Cardiac fibroblast (primary cell): ENCODE measurements at regions not wholly inside any gene's neighbourhood (a gene's known extent, or its start where the extent isn't known, plus 50 kb on each side); places are given as distances from the start of the nearest gene placed in this dataset.

Experiments
- DNase-seq, 2 donors: peaks; one replicate each; pipeline versions ENCODE4 v3.0.0 to v3.0.0-alpha.2; 2010; ENCODE audit warnings: low read depth in 2 of 2
- H3K4me3 ChIP-seq, 2 donors: replicated peaks in 1 of 2; 1 replicate in 1 of 2; 2 replicates in 1 of 2; pipeline ENCODE4 v1.5.1; 2011; ENCODE audit warnings: low read depth in 2 of 2, low read length in 2 of 2, mild to moderate bottlenecking in 2 of 2, moderate library complexity in 1 of 2
- CTCF ChIP-seq: IDR thresholded peaks from one replicate; pipeline ENCODE4 v1.5.1; 2011; ENCODE audit warnings: low read depth, mild to moderate bottlenecking, low read length, inconsistent platforms

- no peak for TF ChIP-seq CTCF
- DNase-seq, result no peak
- H3K4me3 ChIP-seq, result no peak overlapping the region
Observed at GRCh38 chr20:47934761-47935160, 149.5 kb upstream of the SULF2 start.

- no peak for TF ChIP-seq CTCF
- no peak for DNase-seq
- H3K4me3 ChIP-seq, result no peak overlapping the region
Observed at GRCh38 chr20:47931443-47931842, 146.2 kb upstream of the SULF2 start.

GRCh38 chr20:47931002-47931401, 145.7 kb upstream of the SULF2 start:
- no peak for TF ChIP-seq CTCF
- DNase-seq, result no peak
- no peak overlapping the region for H3K4me3 ChIP-seq

GRCh38 chr20:47929368-47930115, 144.3 kb upstream of the SULF2 start:
- TF ChIP-seq CTCF, result no peak
- H3K4me3 ChIP-seq, result no peak overlapping the region
- DNase-seq, result peak; percentile 34 to 81

- DNase-seq, result no peak
- H3K4me3 ChIP-seq, result no peak overlapping the region
- TF ChIP-seq CTCF, result no peak
Observed at GRCh38 chr20:47927944-47928343, 142.7 kb upstream of the SULF2 start.

- no peak for TF ChIP-seq CTCF
- H3K4me3 ChIP-seq, result no peak overlapping the region
- peak in 1 of 2 donors; percentile 10 for DNase-seq
Observed at GRCh38 chr20:47927385-47927851, 142.1 kb upstream of the SULF2 start.

- no peak for TF ChIP-seq CTCF
- DNase-seq, result no peak
- no peak overlapping the region for H3K4me3 ChIP-seq
Observed at GRCh38 chr20:47926731-47927130, 141.4 kb upstream of the SULF2 start.
